GM18867 (cell line): ENCODE measurements at regions not wholly inside any gene's neighbourhood (a gene's known extent, or its start where the extent isn't known, plus 50 kb on each side); places are given as distances from the start of the nearest gene placed in this dataset.

Experiments used
- ATAC-seq: cut with Tn5 transposase; IDR thresholded peaks from one replicate; pipeline ENCODE4 v1.9.1; 2021; ENCODE audit warnings: mild to moderate bottlenecking, moderate library complexity; ENCODE audit not compliant: unreplicated experiment

DNA sequence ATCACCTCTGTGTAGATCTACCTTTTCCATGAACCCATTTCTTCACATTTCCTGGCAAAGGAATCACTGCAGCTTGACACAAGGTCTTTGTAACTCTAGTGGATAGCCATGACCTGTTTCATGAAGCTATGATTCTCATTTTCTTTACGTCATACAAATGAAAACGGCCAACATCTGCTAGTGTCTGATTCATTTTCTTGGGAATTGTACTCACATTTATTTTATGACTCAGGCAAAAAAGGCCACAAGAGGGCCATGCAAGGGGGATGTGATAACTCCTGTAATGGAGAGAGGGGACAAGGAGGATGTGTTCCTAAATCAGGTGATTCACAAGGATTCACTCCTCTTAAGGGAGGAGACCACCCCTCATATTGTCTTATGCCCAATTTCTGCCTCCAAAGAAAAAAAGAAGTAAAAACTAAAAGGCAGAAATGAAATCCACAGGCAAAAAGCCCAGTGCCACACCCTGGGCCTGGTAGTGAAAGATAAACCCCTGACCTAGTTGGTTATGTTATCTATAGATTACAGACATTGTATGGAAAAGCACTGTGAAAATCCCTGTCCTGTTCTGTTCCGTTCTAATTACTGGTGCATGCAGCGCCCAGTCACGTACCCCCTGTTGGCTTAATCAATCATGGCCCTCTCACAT, 249.9 kb downstream of the IPMK start:
- no peak for ATAC-seq

DNA sequence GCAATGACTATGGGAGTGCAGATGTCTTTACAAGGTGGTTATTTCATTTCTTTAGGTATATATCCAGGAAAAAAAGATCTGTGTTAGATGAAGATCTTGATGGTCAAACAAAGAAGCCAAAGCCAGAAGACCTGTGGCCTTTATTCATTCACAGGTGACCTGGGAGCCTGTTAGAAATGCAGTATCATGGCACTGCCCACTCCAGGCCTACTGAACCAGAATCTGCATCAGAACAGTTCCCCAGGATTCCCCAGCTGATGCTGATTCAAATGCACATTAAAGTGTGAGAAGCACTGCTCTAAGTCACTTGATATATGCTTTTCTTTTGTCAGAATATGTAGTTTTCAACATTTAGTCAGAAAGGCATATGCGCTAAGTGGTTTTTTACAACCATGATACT, 251.1 kb downstream of the IPMK start:
- ATAC-seq: no peak

DNA sequence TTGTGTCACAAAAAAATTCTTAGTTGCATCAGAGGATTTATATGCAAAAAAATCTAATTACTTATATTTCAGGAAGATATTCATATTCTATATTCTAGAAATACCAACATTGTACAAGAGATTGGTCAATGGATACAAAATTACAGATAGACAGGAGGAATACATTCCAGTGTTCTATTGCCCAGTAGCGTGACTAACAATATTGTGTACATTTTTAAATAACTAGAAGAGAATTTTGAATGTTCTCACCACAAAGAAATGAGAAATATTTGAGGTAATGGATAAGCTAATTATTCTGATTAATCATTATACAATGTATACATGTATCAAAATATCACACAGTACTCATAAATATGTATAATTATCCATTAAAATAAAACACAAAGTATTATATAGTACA, 253.3 kb downstream of the IPMK start:
- ATAC-seq: no peak

DNA sequence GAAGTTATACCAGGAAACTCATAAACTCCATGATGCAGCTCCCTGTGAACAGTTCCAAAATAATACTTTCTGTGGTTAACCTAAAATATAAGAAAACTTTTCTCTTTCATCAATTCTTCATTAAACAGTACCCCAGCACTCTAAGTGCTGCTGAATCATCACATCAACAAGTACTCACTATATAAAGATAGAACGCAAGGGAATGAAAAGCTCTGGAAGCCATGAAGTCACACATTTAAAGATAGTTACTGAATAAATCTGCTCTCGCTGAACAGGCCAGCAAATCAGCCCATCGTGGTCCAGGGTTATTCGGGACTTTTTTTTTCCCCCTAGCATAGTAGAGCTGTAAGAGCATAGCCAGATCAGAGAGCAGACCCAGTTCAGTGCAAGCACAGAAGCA, 254.3 kb downstream of the IPMK start:
- no peak for ATAC-seq

DNA sequence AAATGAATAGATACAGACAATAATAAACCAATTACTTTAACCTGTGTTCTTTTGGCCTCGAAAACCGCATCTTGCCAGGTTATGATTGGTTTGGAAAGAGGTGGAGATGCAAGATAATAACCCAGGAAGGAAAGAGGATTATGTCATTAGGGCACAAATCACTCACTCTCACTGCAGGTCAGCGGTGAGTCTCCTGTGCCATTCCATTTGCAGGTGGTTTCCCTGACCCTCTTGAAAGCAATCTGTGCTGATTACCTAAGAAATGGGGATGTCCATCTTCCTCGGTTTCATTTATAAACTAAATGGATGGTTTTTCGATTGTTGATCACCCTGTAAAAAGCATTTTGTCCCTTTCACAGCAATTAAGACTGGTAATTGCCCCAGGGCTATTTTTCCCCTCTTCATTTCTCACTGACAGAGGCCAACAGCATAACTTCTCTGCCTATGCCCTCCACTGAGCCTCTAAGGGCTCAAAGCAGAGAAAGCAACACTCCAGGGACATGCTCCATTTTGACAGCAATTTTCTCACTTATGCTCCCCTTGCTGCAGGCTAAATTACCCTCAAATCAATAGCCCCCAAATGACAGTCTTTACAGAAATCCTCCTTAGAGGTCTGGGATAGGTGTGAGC, 257.5 kb downstream of the IPMK start:
- no peak for ATAC-seq

DNA sequence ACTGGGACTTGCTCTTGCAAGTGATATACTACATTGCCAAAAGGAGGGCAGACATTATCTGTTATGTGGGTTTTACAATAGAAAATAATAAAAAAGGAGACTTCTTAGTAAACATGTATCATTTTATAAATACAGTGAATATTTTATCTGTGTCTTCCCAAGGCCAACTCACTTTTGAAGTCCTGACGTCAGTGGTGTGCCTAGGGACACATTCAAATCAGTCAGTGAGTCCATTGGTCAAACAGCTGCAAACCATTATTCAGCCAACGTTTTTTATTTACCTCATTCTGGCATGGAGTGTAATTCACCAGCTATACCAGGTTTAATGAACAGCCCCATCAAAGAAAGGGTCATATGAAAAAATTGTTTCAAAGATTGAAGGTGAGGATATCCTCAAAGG, 263.7 kb downstream of the IPMK start:
- ATAC-seq: no peak

DNA sequence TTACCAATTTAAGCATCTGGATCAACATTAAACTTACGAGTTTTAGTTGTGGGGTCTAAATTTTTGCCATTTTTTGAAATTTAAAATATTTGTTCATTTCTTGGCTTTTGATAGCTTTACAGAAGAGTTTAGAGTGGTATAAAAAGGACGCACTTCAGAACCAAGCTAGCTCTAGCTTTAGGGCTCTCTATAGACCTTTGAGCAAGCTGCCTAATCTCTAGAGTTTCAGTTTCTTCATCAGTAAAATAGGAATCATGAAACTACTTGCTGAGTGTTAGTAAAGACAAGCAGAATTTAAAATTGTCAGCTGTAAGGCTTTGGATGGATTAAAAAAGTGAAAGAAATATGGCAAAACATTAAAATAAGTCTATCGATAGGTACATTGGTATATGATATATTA, 266.5 kb downstream of the IPMK start:
- no peak for ATAC-seq

DNA sequence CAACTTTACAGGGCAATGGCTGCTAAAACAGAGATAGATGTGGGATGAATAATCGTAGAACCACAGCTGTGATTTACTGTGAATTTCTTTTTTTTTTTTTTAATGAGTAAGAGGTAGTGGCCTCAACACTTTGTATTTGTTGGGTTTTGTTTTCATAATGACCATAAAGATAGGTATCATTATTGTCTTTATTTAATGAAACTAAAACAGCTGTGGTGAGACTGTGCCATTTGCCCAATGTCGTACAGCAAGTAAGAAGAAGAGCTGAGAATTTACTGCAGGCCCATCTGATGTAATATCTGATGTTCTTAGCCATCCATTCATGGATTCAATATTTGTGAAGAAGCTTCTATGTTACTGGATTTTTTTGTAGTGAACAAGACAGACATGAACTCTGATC, 271.2 kb downstream of the IPMK start:
- no peak for ATAC-seq

DNA sequence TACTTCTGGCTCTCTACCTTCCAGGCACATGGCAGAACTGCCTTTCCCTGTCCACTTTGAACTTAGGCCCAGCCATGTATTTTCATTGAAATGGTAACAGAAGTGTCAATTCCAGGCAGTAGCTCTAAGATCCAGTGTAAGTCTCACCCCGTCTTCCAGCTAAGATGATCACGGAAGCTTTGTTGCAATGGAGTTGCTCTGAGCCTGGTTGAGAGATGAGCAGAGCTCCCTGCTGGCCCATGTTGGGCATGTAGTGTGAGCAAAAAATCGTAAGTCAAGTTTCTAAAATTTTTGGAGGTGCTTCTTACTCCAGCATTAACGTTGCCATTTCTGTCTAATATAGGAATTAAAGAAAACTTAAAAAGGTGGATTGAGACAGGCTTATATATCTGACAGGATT, 274.4 kb downstream of the IPMK start:
- no peak for ATAC-seq

DNA sequence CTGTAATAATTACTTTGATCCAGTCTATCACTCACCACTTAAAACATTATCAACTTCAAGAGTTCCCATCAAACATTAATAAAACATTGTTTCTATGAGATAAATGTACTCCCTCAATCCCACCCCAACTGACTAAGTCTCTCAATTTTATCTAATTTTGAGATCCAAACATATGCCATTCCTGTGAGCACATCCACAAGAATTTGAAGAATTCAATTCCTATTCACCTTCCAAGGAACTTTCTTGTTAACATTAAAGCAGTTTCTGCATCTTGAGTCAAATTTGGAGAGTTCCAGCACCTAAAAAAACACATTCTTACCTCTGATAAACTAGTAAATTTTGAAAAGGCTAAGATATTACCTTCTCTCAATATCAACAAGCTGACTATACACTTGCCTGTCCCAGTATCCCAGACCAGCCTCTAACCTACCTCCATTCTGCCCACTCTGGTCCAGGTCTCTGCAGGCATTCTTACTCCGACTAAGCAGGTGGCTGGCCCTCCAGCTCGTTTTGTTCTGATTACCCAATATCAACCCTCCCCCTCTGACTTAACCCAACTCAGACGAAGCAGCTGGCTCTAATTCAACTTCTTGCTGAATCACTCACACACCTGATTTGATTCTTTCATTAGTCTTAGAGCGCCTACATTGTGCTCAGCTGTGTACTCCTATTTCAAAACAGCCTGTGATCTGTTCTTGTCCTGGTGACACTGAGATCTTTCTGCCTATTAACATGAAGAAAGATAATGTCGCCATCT, 275.2 kb downstream of the IPMK start:
- ATAC-seq: no peak

DNA sequence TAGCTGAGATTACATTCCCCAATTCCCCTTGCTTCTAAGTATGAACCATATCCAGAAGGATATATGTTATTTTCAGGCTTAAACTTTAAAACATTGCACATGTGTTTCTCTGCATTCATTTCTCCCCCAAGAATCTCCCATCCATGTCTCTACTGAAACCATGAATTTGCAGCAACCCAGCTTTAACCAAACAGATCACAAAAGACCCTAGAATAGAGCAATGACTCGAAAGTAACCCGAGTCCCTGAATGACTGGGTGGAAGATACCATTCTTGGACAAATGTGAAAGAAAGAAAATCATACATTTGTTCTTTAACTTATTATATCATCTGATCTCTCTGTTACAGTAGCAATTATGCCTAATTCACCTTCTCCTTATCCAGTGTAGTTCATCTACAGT, 278.7 kb downstream of the IPMK start:
- no peak for ATAC-seq

DNA sequence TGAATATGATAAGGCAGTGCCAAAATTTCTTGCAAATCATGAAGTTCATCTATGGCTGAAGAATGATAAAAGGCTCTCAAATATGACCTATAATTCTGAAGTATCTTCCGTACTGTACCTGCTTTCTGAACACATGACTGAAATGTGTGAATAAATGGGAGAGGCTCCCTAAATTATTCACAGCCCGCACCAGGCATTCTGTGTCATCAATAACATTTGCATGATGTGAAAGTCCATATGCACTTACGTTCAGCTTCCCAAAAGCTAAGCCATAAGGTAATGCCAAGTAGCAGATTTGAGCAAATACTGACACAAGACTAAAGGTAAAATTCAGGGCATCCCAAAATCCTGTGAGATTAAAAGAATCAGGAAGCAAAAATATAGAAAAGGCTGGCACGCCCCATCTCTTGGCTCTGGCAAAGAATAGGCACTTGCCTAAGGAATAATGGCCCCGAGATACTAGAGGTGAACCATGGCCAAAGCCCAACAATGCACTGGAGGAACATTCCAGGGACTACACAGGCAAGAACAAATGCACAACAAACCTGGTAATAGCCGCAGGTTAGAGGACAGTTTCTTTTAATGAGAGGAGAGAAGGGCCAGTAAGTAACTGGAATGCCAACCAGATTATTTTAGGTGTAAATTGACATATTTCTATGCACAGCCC, 280.5 kb downstream of the IPMK start:
- no peak for ATAC-seq

DNA sequence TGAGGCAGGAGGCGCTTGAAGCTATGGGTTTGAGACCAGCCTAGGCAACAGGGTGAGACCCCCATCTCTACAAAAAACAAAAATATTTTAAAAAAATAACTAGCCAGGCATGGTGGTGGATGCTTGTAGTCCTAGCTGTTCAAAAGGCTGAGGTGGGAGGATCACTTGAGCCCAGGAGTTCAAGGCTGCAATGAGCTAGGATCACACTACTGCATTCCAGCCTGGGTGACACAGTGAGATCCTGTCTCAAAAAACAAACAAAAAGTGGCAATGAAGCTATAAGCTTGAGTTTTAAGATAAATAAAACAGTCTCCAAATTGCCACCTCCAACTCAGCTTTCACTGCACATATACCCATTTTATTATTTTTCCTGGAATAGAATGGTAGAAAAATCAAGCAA, 281.3 kb downstream of the IPMK start:
- no peak for ATAC-seq

DNA sequence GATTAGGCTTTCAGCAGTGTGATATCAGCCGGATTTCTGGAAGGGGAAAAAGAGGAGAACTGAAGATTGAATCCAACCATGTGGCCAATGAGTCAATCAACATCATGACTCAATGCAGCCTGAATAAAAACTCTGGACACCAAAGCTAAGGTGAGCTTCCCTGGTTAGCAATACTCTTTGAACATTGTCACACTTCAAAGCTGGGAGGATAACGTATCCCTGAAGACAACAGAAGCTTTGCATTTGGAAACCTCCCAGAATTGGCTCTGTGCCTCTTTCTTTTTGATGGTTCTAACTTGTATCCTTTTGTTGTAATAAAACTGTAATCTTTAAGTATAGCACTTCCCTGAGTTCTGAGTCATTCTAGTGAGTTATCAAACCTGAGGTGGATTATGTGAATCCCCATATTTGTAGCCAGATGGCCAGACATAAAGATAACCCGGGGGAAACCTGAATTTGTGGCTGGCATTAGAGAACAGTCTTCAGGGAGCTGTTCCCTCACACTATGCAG, 284.4 kb downstream of the IPMK start:
- ATAC-seq: no peak

DNA sequence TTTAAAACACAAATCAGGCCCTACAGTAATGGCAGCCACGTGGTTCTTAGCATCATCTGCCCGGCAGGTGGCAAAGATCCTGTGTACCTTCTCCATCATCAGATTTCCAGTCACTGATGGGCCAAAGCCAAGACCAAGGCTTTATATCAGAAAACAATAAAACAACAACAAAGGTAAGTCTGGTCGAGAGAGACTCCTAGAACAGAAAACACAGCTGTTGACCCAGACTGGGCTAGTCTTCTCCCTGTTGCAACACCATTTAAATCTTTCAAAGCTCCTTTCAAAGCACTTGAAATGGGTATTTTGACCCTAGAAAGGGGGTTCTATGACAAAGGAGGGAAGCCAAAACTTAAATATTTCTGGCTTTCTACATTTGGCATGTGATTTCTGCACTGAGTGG, 285.6 kb downstream of the IPMK start:
- ATAC-seq: no peak

DNA sequence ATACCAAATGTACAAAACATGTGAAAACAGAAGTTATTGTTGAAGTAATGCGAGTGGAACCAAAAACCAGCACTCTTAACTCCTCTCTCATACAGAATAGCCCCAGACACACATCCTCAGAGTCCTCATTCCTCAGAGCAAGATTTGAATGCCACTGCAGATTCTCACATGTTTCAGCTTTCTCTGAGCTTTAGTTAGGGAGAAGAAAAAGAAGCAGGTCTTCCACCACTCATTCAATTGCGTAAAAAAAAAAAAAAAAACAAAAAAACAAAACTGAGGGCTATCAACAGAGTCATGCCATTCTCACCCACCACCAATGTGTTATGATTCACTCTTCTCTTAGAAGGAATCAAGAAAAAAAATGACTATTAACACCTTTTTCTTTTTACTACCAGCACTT, 287.7 kb downstream of the IPMK start:
- ATAC-seq: no peak

DNA sequence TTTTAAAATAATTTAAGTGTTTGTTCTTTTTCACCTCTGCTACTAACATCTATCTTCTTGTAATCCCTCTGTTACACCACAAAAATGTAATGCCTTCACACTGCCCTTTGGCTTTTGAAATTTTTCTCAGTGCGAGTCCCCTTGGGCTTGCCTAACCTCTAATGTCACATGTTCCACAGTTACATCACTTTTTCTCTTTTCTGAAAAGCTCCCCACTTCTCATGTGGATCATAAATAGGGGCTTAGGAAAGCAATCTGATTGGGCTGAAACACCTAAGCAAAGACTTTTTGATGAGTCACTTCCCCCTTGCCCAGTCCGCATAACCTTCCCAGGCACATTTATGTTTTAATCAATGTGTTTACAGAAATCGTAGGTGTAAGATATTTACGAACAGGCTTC, 288.2 kb downstream of the IPMK start:
- no peak for ATAC-seq

DNA sequence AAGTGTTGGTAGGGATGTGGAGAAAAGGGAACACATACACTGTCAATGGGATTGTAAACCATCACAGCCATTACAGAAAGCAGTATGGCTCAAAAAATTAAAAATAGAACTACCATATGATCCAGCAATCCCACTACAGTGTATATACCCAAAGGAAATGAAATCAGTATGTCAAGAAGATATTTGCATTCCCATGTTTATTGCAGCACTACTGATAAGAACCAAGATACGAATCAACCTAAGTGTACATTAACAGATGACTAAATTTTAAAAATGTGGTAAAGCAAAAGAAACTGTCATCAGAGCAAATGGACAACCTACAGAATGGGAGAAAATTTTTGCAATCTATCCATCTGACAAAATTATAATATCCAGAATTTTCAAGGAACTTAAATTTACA, 290.4 kb downstream of the IPMK start:
- ATAC-seq: no peak

DNA sequence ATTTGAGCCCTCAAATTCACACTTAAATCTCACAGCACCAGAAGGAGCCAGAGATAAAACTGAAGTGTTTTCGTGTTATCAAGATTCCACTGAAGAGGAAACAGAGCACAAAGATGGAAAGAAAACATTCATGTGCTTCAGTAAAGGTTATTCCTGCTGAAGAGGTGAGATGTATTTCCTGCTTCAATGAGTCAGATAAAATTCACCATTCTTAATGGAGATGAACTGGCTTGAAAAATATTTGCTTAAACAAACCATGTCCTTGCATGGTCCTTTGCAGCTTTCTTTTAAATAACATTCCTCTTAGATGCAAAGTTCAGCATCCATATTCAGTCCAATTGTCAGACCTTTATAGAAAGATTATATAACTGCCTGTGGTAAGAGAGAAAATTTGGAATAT, 294.2 kb downstream of the IPMK start:
- ATAC-seq: no peak

DNA sequence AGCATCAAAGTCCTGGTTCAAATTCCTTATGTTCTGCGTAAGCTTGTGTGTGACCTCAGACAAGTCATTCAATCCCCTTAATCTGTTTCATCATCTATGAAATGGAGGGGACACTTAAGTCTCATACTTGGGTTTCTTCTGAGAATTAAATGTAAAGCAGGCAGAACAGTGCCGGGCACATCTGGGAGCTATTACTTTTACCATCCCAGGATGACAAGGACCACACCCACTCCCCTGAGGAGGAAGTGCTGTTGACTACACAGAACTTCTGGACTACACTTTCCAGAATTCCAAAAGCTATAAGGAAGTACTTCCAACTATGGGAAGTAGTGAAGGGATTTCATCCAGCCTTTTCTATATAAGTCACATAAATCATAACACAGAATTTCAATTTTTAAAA, 294.9 kb downstream of the IPMK start:
- no peak for ATAC-seq

DNA sequence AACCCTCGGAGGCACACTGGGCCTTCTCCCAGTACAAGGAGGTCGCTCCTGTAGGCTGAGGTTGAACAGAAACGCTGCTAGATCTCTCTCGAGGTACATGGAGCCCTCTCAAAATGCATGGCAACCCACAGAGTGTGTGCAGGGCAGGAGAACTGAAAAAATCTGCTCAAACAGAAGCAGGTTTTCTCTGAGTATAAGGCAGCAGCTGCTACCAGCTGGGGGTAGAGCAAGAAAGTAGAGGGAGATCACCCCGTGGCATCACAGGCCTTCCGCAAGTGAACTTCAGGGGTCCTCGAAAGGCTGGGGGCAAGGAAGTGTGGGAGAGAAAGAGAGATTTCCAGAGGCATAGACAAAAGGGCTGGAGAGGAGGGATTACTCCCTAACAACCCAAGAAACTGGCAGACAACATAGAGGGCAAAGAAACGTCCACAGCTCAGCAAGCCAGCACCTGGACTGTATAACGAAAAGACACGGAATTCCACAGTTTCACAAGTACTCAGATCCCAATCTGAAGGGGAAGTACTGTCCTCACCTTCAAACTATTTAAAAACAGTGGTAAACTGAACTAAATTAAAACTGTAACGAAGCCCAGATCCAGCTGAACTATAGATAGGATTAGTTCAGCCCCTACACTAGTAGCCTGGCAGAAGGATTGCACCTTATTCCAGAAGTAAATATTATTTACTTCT, 299.2 kb downstream of the IPMK start:
- ATAC-seq: no peak
